ENCODE measurements at regions not wholly inside any gene's neighbourhood (a gene's known extent, or its start where the extent isn't known, plus 50 kb on each side); places are given as distances from the start of the nearest gene placed in this dataset.

DNA sequence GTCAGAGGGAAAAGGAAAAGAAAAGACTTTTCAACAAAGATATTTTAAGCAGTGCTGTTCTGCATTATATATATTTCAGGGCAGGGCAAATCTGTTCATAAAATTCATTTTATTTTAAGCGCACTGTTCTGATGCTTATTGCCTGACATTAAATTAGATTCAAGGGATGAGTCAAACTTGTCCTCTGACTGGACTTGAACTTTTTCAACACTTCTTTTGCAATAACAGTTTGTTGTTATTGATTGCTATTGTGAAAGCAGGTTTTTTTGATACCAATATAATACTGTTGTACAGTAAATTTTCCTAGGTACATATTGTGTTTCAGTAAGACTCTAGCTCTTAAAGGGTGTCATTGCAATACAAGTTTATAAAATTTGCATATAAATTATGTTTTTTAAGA lies 481.3 kb downstream of the NAF1 start:
- no peaks in the 10 kb centered on the region for H3K9me3 Mint-ChIP-seq
- H3K4me1 Mint-ChIP-seq: no peaks in the 10 kb centered on the region

DNA sequence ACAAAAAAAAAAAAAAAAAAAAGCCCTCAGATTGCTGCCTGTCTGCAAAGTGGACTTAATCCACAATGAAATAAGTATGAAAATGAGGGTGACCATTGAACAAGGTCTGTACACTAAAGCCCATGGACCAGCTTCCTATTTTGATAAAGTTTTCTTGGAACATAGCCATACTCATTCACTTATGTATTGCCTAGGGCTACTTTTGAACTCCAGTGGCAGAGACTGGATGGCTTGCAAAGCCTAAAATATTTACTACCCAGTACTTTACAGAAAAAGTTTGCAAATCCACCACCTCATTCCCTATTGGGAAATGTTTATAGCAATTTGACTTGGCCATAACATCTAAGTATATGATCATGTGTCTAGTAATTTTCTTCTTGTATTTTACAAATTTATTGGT lies 481.7 kb downstream of the NAF1 start:
- Mint-ChIP-seq H3K9me3 (no peaks in the 10 kb centered on the region), H3K4me1 (no peaks in the 10 kb centered on the region), H3K4me3 (no peak overlapping the region), H3K27me3 (no peaks in the 10 kb centered on the region), H3K27ac (no peak overlapping the region)
- ATAC-seq (no peak), DNase-seq (no peak)

More for the DNA sequence above, 481.3 kb downstream of the NAF1 start:
- H3K27me3 Mint-ChIP-seq: no peaks in the 10 kb centered on the region
- H3K4me3 Mint-ChIP-seq: no peak overlapping the region
- no peak for ATAC-seq
- DNase-seq: no peak
- no peak overlapping the region for H3K27ac Mint-ChIP-seq

DNA sequence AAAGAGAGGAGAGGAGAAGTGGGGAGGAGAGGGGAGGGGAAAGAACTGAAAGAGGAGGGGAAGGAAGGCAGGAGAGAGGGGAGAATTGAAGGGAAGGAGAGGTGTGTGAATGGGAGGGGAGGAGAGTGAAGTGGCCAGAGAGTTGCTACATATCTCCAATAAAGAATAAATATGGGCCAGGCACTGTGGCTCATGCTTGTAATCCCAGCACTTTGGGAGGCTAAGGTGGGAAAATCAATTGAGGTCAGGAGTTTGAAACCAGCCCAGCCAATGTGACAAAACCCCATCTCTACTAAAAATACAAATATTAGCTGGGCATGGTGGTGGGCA lies 482.4 kb downstream of the NAF1 start:
- Mint-ChIP-seq H3K27ac (no peak overlapping the region), H3K4me3 (no peak overlapping the region), H3K27me3 (no peaks in the 10 kb centered on the region), H3K4me1 (no peaks in the 10 kb centered on the region), H3K9me3 (no peaks in the 10 kb centered on the region)
- no peak for DNase-seq
- no peak for ATAC-seq

DNA sequence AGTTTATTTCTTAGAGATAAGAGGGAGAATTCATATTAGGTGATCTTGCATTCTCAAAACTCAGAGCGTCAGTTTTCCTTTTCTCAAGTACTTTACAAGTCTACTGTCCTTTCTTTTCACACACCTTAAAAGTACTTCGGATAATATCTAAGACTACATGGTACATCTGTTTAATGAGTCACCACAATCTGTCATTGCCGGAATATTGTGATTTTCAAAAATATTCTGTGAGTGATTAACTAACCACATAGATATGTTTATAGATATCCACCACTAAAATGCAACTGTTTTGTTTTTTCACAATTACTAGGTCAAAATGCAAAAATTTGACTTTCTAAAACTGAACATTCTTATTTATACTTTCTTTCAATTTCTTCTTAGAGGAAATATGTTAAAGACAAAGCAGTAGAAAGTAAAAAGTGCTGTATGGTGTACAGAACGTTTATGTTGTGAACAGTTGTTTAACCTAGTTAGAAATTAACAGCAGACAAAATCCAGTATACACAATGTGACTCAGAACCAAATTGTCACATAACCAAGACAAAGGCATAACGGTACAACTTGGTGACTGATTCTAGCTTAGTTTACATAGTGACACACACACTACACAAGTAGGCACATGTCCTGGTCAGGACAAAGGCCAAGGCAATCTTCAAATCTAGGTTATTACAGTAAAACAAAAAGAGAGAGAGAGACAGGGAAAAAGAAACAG lies 482.9 kb downstream of the NAF1 start:
- H3K4me3 Mint-ChIP-seq: no peak overlapping the region
- DNase-seq (no peak), ATAC-seq (no peak)
- no peaks in the 10 kb centered on the region for H3K27me3 Mint-ChIP-seq
- no peak overlapping the region for H3K27ac Mint-ChIP-seq
- H3K4me1 Mint-ChIP-seq: no peaks in the 10 kb centered on the region
- H3K9me3 Mint-ChIP-seq: peaks cover 0 to 5% of the 10 kb centered on the region in 2 donors

DNA sequence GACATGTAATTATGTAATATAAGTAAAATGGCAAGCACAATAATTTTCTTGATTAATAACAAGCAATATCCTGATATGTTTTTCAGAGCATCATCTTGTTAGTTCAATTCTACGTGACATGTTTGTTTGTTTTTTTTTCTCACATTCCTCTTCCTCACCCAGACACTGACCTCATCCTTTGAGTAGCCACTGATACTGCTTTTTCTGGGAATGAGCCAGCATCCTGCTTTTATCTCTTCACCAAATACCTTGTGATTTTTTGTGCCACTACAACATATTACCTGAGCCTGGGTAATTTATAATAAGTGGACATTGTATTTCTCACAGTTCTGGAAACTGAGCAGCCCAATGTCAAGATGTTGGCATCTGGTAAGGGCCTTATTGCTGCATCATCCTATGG lies 484.0 kb downstream of the NAF1 start:
- no peak overlapping the region for H3K4me3 Mint-ChIP-seq
- no peaks in the 10 kb centered on the region for H3K27me3 Mint-ChIP-seq
- H3K27ac Mint-ChIP-seq: no peak overlapping the region
- no peak for DNase-seq
- H3K4me1 Mint-ChIP-seq: no peaks in the 10 kb centered on the region
- peaks cover 5 to 15% of the 10 kb centered on the region in 2 donors for H3K9me3 Mint-ChIP-seq
- no peak for ATAC-seq

DNA sequence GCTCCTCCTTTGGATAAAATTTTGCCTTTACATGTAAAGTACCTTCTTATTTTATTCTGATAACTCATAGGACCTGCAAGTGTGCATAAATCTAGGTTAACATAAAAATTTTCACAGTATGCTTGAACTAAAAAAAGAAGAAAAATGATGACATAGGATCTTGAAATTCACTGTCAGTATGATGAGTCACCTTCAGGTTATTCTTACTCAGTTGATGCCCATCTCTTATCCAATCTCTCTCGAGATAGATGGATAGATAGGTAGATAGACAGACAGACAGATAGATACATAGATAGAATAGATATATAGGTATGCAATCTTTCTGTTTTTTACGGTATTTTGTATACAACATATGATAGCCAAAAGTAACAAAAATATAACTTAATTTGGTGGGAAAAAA lies 485.5 kb downstream of the NAF1 start:
- H3K4me1 Mint-ChIP-seq: no peaks in the 10 kb centered on the region
- no peaks in the 10 kb centered on the region for H3K27me3 Mint-ChIP-seq
- no peak overlapping the region for H3K4me3 Mint-ChIP-seq
- ATAC-seq (no peak), DNase-seq (no peak)
- H3K9me3 Mint-ChIP-seq: peaks cover 5 to 15% of the 10 kb centered on the region in 2 donors
- no peak overlapping the region for H3K27ac Mint-ChIP-seq

DNA sequence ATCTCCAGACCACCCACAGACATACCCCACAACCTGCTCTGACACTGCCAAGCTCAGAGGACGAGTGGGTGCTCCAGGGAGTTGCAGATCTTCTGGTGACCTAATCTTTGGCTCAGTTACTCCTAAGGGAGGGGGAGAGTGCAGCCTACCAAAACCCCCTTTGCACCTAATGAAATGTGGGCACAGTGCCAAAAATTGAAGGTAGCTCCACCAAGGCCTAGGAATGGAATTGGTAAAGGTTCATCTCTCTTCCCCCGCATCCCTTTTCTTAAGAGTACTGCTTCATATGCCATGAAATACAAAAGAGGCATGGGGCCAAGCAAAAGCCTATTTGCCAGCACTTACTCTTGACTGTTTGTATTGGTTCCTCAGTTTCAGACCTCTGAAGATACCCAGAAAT lies 491.0 kb downstream of the NAF1 start:
- H3K27me3 Mint-ChIP-seq: no peaks in the 10 kb centered on the region
- H3K4me3 Mint-ChIP-seq: no peak overlapping the region
- no peaks in the 10 kb centered on the region for H3K4me1 Mint-ChIP-seq
- H3K9me3 Mint-ChIP-seq: peaks cover 12 to 25% of the 10 kb centered on the region in 2 donors
- ATAC-seq (no peak), DNase-seq (no peak)
- no peak overlapping the region for H3K27ac Mint-ChIP-seq

DNA sequence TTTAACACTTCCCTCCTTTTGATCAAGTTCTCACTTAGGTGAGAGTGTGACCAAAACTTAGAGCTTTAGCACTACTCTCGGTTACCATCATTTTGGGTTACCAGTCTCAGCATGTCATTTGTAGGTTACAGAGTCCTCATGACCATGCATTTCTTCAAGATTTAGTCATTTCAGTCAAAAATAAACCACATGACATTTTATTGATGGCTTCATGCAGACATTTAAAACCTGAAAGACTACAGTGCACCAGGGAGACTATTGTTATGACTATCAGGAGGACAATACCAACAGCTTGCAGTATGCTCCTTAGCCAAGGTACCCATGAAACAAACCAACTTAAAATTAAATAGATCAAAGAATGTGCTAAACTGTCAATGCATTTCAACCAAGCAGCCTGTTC lies 498.1 kb upstream of the FSTL5 start:
- DNase-seq (no peak), ATAC-seq (no peak)
- Mint-ChIP-seq H3K9me3 (peaks cover 5 to 14% of the 10 kb centered on the region in 2 donors), H3K27me3 (no peaks in the 10 kb centered on the region), H3K4me1 (no peaks in the 10 kb centered on the region), H3K27ac (no peak overlapping the region), H3K4me3 (no peak overlapping the region)

DNA sequence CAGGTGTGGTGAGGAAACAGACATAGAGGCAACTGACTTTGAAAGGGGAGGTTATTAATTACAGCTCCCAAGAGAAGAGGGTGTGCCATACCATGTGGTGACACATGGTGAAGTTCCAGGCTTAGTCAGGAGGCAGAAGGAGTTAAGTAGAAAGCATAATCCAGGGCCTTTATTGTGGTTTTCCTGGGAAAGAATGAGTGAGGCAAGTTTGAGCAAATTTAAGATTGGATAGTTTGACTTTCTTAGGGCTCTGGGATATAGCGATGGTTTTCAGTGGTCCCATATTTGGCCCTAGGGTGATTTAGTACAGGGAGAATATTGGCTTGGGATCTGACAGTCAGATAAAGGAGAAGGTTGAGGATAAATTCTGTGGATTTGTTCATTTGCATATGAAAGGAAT lies 495.9 kb upstream of the FSTL5 start:
- Mint-ChIP-seq H3K4me1 (no peaks in the 10 kb centered on the region), H3K4me3 (no peak overlapping the region), H3K9me3 (peaks cover 5 to 8% of the 10 kb centered on the region in 2 donors), H3K27ac (no peak overlapping the region), H3K27me3 (no peaks in the 10 kb centered on the region)
- DNase-seq: no peak
- no peak for ATAC-seq

DNA sequence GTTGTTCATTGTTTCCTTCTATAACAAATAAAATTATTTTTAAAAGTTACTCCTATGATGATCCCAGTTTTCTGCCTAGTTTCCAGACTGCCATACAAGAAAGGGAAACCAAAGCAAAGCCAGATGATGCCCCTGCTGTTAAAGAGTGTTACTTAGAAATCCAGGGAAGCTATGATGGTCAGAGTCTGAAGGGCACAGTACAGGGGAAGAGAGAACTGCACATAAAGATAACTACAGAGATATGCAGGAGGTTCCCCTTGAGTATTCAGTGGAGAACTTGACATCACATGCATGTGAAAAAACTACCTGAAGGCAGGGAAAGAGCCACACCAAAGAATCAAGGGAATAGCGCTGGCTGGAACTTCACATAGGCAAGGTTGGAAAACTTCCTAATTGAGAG lies 494.2 kb upstream of the FSTL5 start:
- Mint-ChIP-seq H3K4me3 (no peak overlapping the region), H3K27me3 (no peaks in the 10 kb centered on the region), H3K27ac (no peak overlapping the region), H3K4me1 (no peaks in the 10 kb centered on the region), H3K9me3 (peaks cover 0 to 8% of the 10 kb centered on the region in 2 donors)
- ATAC-seq: no peak
- no peak for DNase-seq

DNA sequence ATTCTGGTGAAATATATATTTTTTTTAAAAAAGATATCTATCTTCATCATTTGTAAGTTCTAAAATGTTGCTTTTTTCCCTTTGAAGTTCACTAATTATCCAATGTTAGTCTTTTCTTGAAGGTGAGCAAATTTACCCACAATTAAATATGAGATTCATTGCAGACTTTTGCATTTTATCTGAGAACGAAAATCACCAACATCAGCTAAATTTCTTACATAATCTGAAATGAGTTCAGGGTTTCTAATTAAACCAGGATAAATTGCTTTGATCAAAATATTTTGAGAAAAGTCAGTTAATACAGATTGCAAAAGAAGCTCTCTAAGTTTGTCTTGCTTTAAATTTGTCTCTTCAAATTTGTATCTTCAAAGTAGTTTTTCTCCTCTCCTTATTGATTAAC lies 486.4 kb upstream of the FSTL5 start:
- Mint-ChIP-seq H3K4me1 (no peaks in the 10 kb centered on the region), H3K27ac (no peak overlapping the region), H3K9me3 (no peaks in the 10 kb centered on the region), H3K4me3 (no peak overlapping the region), H3K27me3 (no peaks in the 10 kb centered on the region)
- no peak for DNase-seq
- ATAC-seq: no peak

DNA sequence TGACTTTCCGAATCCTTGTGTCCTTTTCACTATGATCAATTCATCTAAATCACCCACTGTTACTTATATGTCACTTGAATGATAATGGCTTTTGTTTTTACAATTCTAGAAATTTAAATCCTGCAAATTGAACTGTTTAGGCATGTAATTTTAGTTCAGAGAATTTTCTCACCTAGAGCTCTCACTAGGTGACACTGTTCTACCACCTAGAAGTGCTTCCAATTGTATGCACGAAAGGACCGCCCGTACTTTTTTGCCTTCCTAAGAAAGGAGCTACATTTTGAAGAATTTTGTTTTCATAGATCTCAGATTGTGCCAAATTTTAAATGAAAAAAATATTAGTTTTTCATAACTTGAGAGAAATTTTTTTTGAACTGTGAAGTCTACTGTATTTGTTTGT lies 481.6 kb upstream of the FSTL5 start:
- Mint-ChIP-seq H3K9me3 (peaks cover 7% of the 10 kb centered on the region in 2 donors), H3K27me3 (no peaks in the 10 kb centered on the region), H3K4me1 (no peaks in the 10 kb centered on the region), H3K4me3 (no peak overlapping the region), H3K27ac (no peak overlapping the region)
- ATAC-seq: no peak
- no peak for DNase-seq

DNA sequence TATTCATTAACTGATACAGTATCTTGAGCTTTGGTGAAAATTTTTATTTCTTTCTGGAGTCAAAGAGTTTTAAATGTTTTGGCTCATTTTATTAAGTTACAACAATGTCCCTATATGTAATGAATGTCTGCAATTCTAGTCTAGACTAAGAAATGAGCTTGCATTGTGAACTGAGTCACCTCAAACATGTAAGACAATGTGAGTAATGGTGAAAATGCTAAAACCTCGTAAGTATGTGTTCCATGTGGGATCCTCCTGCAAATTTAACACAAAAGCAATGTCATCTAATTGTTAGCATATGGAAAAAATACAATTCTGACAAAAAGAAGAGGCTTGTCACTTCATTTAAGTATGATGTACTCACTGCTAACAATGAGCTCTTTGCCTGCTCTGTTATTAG lies 480.5 kb upstream of the FSTL5 start:
- Mint-ChIP-seq H3K9me3 (peaks cover 7% of the 10 kb centered on the region in 2 donors), H3K27me3 (no peaks in the 10 kb centered on the region), H3K4me3 (no peak overlapping the region), H3K4me1 (no peaks in the 10 kb centered on the region), H3K27ac (no peak overlapping the region)
- ATAC-seq (no peak), DNase-seq (no peak)

DNA sequence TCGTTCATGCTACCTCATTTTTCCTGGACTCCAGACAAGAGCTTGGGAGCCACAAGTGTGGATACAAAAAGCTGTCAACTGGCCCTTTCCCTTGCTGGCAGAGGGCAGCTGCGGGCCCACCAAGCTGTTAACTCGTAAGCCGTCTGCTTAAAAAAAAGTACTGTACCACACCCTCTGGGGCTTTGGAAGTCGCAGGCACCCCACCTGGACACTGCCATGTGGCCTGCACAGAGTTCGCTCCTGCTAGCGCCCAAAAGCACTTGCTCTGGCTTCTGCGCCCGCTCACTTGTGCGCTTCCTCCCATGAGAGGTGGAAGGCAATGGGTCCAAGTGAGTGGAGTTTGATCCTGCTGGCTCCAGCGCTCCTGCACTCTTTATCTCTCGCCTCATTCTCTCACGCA lies 476.4 kb upstream of the FSTL5 start:
- no peaks in the 10 kb centered on the region for H3K27me3 Mint-ChIP-seq
- H3K4me1 Mint-ChIP-seq: no peaks in the 10 kb centered on the region
- DNase-seq: no peak
- no peak overlapping the region for H3K4me3 Mint-ChIP-seq
- peaks cover 7% of the 10 kb centered on the region in 2 donors for H3K9me3 Mint-ChIP-seq
- no peak overlapping the region for H3K27ac Mint-ChIP-seq
- no peak for ATAC-seq

DNA sequence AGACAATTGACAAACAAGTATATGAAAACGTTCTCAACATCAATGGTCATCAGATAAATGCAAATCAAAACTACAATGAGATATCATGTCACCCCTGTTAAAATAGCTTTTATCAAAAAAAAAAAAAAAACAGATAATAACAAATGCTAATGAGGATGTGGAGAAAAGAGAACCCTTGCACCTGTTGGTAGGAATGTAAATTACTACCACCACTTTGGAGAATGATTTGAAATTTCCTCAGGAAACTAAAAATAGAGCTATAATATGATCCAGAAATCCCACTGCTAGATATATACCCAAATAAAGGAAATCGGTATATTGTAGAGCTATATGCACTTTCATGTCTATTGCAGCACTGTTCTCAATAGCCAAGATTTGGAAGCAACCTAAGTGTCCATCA lies 470.6 kb upstream of the FSTL5 start:
- H3K27ac Mint-ChIP-seq: no peak overlapping the region
- H3K9me3 Mint-ChIP-seq: peaks cover 0 to 3% of the 10 kb centered on the region in 2 donors
- H3K4me3 Mint-ChIP-seq: no peak overlapping the region
- no peak for ATAC-seq
- H3K27me3 Mint-ChIP-seq: no peaks in the 10 kb centered on the region
- DNase-seq: no peak
- H3K4me1 Mint-ChIP-seq: no peaks in the 10 kb centered on the region

DNA sequence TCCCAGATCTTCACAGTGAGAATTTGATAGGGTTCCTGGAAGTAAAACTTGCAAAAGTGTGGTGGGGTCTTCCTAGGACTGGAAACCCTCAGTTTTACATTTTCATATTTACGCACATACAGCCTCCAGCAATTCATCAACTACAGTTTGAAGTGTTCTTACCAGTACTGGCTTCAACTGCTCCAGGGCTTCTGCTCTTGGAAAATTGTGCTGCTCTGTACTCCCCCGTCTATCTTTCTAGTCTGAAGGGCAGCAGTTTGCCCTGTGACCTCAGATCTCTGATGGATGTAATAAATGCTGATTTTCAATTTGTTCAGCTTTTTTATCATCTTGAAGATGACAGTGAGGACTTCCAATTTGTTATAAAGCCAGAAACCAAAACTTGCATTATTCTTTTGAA lies 458.9 kb upstream of the FSTL5 start:
- H3K4me1 Mint-ChIP-seq: no peaks in the 10 kb centered on the region
- H3K27ac Mint-ChIP-seq: no peak overlapping the region
- H3K4me3 Mint-ChIP-seq: no peak overlapping the region
- peaks cover 0 to 5% of the 10 kb centered on the region in 2 donors for H3K9me3 Mint-ChIP-seq
- ATAC-seq (no peak), DNase-seq (no peak)
- no peaks in the 10 kb centered on the region for H3K27me3 Mint-ChIP-seq

DNA sequence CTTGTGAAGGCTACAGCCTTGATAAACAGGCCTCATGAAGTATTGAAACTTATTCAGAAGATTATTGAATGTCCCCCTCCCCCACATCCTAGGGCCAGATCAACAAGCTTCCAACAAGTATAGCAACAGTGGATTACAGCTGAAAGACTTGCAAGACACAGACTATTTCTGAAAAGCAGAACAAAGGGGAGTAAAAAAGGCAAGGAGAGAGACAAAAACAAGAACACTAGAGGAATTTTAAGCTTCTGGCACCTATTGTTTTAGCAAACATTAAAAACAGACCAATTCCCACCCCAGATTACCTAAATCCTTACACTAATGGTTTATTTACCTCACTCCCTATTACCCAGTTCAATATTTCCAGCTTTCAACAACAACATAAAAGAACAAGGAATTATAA lies 446.3 kb upstream of the FSTL5 start:
- ATAC-seq: no peak
- H3K4me3 Mint-ChIP-seq: no peak overlapping the region
- no peaks in the 10 kb centered on the region for H3K27me3 Mint-ChIP-seq
- peak overlapping the region in 1 of 2 donors; percentile 22 for H3K27ac Mint-ChIP-seq
- no peak for DNase-seq
- no peaks in the 10 kb centered on the region for H3K9me3 Mint-ChIP-seq
- H3K4me1 Mint-ChIP-seq: no peaks in the 10 kb centered on the region

All from stimulated activated naive CD8-positive, alpha-beta T cell treated with anti-CD3 and anti-CD28 coated beads, Interleukin-15, amount 100 ng/mL, for 72 hours (primary cell).